Loucy (cell line): ENCODE measurements at regions not wholly inside any gene's neighbourhood (a gene's known extent, or its start where the extent isn't known, plus 50 kb on each side); places are given as distances from the start of the nearest gene placed in this dataset.
A peak's percentile ranks its signal among the peaks of the same experiment; 100 is the strongest.

Experiments used
- H2AFZ ChIP-seq: fragments of 200-600 bp; sonication (generic); 2 replicates; pipeline ENCODE4 v1.6.0; 2016; ENCODE audit warnings: antibody characterized with exemption, mild to moderate bottlenecking, low read length, moderate library complexity
- H3F3A ChIP-seq: fragments of 200-600 bp; 2 replicates; pipeline ENCODE4 v1.6.0; 2016; ENCODE audit warnings: antibody characterized with exemption, low read depth, mild to moderate bottlenecking
- H3K27me3 ChIP-seq: fragments of 200-600 bp; sonication (generic); 2 replicates; pipeline ENCODE4 v1.6.1; 2014; ENCODE audit warnings: low read length, mild to moderate bottlenecking; ENCODE audit not compliant: insufficient read depth, poor library complexity, severe bottlenecking
- H3K36me3 ChIP-seq: fragments of 200-600 bp; sonication (generic); 2 replicates; pipeline ENCODE4 v1.6.1; 2016; ENCODE audit warnings: low read length; ENCODE audit not compliant: insufficient read depth
- H3K4me1 ChIP-seq: fragments of 200-600 bp; sonication (generic); 2 replicates; pipeline ENCODE4 v1.5.1; 2014; ENCODE audit warnings: low read length, mild to moderate bottlenecking; ENCODE audit not compliant: insufficient read depth, poor library complexity, severe bottlenecking
- H3K4me2 ChIP-seq: fragments of 200-600 bp; sonication (generic); 2 replicates; pipeline ENCODE4 v1.6.0; 2014; ENCODE audit warnings: antibody characterized with exemption, low read length, low read depth, mild to moderate bottlenecking; ENCODE audit not compliant: poor library complexity, severe bottlenecking
- H3K4me3 ChIP-seq: fragments of 200-600 bp; sonication (generic); 2 replicates; pipeline ENCODE4 v1.5.1; 2014; ENCODE audit warnings: low read length, mild to moderate bottlenecking, mixed read lengths; ENCODE audit not compliant: poor library complexity, severe bottlenecking
- H3K79me2 ChIP-seq: fragments of 200-600 bp; sonication (generic); 2 replicates; pipeline ENCODE4 v1.6.1; 2014; ENCODE audit warnings: low read length; ENCODE audit not compliant: insufficient read depth
- H3K9ac ChIP-seq: fragments of 200-600 bp; sonication (generic); 2 replicates; pipeline ENCODE4 v1.6.0; 2014; ENCODE audit warnings: mild to moderate bottlenecking, low read depth, low read length, moderate library complexity; ENCODE audit not compliant: poor library complexity, severe bottlenecking
- H3K9me2 ChIP-seq: fragments of 200-600 bp; sonication (generic); replicated peaks from 2 replicates; pipeline ENCODE4 v1.6.1; 2016; ENCODE audit warnings: low read depth, low read length, mixed read lengths
- H3K9me3 ChIP-seq: fragments of 200-600 bp; sonication (generic); 2 replicates; pipeline ENCODE4 v1.6.1; 2014; ENCODE audit warnings: mild to moderate bottlenecking, antibody characterized with exemption, low read length, low read depth; ENCODE audit not compliant: insufficient read depth
- H4K20me1 ChIP-seq: fragments of 200-600 bp; sonication (generic); 2 replicates; pipeline ENCODE4 v1.6.0; 2014; ENCODE audit warnings: antibody characterized with exemption, low read length, mild to moderate bottlenecking; ENCODE audit not compliant: insufficient read depth, poor library complexity, severe bottlenecking
- CTCF ChIP-seq: fragments of 200-600 bp; sonication (generic); conservative IDR thresholded peaks from 2 replicates; pipeline ENCODE4 v1.5.1; 2014; ENCODE audit warnings: mild to moderate bottlenecking, antibody characterized with exemption, low read length
- EZH2phosphoT487 ChIP-seq: fragments of 200-600 bp; IDR thresholded peaks from 2 replicates; pipeline ENCODE4 v1.6.1; 2018; ENCODE audit warnings: antibody characterized with exemption, mild to moderate bottlenecking, moderate library complexity, borderline replicate concordance

GRCh38 chr4:111128327-111128726 lies 505.4 kb upstream of the PITX2 start:
- Histone ChIP-seq H3F3A (no peaks in the 10 kb centered on the region), H4K20me1 (no peaks in the 10 kb centered on the region), H3K9ac (no peak overlapping the region), H3K36me3 (no peaks in the 10 kb centered on the region), H3K4me3 (peak overlapping the region; percentile 33), H3K27me3 (no peaks in the 10 kb centered on the region), H3K9me2 (no peaks in the 10 kb centered on the region), H3K9me3 (no peaks in the 10 kb centered on the region), H3K4me1 (no peaks in the 10 kb centered on the region), H3K4me2 (peak overlapping the region; percentile 38), H3K79me2 (no peaks in the 10 kb centered on the region), H2AFZ (peak overlapping the region; percentile 70)
- TF ChIP-seq EZH2phosphoT487 (no peak), CTCF (no peak)

GRCh38 chr4:111136438-111136837 lies 513.6 kb upstream of the PITX2 start:
- Histone ChIP-seq H3K9ac (no peak overlapping the region), H3K79me2 (no peaks in the 10 kb centered on the region), H3K27me3 (no peaks in the 10 kb centered on the region), H3K4me1 (no peaks in the 10 kb centered on the region), H3F3A (no peaks in the 10 kb centered on the region), H3K9me3 (no peaks in the 10 kb centered on the region; the same call in 1 of the 2 replicates), H2AFZ (no peak overlapping the region), H3K4me3 (no peak overlapping the region), H4K20me1 (no peaks in the 10 kb centered on the region), H3K4me2 (no peak overlapping the region), H3K36me3 (no peaks in the 10 kb centered on the region), H3K9me2 (no peaks in the 10 kb centered on the region)
- TF ChIP-seq CTCF, result 0 out of 2 replicates have a peak, but pooled peaks have one; percentile 25
- TF ChIP-seq EZH2phosphoT487, result no peak

GRCh38 chr4:111136967-111137366 lies 514.1 kb upstream of the PITX2 start:
- TF ChIP-seq EZH2phosphoT487, result no peak
- TF ChIP-seq CTCF, result no peak
- H3K9ac ChIP-seq, result no peak overlapping the region
- no peaks in the 10 kb centered on the region for H3K9me2 ChIP-seq
- no peak overlapping the region for H3K4me2 ChIP-seq
- H3K36me3 ChIP-seq, result no peaks in the 10 kb centered on the region
- no peaks in the 10 kb centered on the region for H3K4me1 ChIP-seq
- no peaks in the 10 kb centered on the region for H3F3A ChIP-seq
- no peaks in the 10 kb centered on the region for H3K79me2 ChIP-seq
- no peaks in the 10 kb centered on the region for H3K27me3 ChIP-seq
- no peak overlapping the region for H2AFZ ChIP-seq
- no peaks in the 10 kb centered on the region for H4K20me1 ChIP-seq
- H3K9me3 ChIP-seq, result no peaks in the 10 kb centered on the region; the same call in 1 of the 2 replicates
- H3K4me3 ChIP-seq, result no peak overlapping the region
